ENCODE measurements at regions not wholly inside any gene's neighbourhood (a gene's known extent, or its start where the extent isn't known, plus 50 kb on each side); places are given as distances from the start of the nearest gene placed in this dataset.
"Not testable (repeated sequence)": the region's sequence is repeated elsewhere in the genome, so short reads cannot be mapped to it uniquely, and the experiment has no call there.

DNA sequence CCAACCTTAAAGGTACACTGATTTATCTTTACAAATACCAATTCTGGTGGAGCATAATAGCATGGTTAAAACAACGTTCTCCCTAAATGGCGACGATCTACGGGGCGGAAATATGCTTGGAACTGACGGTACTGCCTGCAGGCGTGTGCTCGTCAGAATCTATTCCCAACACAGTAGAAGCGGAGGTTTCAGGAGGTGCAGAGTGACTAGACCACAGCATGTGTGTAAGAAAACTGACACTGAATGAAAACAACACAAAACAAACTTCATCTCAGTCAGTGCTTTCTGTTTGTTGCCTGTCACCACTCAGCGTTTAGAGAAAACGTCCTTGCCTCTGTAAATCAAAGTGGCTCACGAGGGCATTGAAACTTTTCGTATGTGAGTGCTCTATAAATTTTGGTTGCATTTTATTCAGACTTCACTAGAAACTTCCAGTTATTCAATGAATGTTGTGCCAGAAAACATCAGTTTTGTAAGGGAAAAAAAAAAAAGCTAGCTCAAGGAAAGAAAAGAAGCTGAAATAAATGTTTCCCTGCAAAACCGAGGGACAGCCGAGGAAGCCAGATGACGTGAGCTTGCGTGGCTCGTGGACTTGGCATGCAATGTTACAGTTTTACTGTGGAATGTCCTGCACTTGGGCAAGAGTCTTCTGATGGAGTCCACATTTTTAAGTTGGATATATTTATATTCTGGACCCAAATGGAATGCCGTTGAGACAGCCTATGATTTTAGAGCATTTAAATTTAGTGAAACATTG, 210.4 kb downstream of the LAT start:
- H3K4me3 Mint-ChIP-seq; H3K36me3 Mint-ChIP-seq (ENCODE audit: insufficient read depth); H3K27me3 Mint-ChIP-seq (ENCODE audit: low read depth); DNase-seq; ATAC-seq; H3K4me1 Mint-ChIP-seq (ENCODE audit: low read depth); H3K9me3 Mint-ChIP-seq: not testable (repeated sequence)

DNA sequence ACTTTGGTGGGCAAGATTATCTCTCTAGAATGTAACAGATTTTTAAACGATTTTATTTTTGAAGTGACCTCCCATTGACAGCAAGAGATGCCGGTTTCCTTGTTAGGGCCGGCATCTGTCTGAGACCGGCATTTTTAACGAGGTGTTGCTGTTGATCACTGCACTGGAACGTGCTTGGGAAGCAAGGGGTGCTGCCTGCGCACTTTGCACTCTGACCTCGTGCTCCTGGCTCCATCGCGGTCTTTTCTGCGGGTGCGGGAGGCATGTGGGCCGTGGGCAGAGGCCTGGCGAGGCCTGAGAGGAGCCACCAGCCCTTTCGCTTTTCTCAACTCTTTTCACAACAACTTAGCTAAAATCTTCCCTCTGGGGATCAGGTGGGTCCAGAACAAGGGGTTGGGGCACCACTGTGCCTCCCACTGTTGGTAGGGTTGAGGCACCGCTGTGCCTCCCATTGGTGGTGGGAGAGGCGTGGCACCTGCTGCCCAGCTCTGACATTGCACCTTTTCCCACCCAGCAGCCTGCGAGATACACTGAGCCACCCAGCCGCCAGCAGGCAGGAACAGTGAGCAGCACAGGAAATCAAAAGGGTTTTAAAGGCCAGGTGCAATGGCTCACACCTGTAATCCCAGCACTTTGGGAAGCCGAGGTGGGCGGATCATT, 209.5 kb downstream of the LAT start:
- H3K9me3 Mint-ChIP-seq; H3K27me3 Mint-ChIP-seq (ENCODE audit: low read depth); H3K4me1 Mint-ChIP-seq (ENCODE audit: low read depth); H3K4me3 Mint-ChIP-seq; ATAC-seq; H3K36me3 Mint-ChIP-seq (ENCODE audit: insufficient read depth); DNase-seq: not testable (repeated sequence)

DNA sequence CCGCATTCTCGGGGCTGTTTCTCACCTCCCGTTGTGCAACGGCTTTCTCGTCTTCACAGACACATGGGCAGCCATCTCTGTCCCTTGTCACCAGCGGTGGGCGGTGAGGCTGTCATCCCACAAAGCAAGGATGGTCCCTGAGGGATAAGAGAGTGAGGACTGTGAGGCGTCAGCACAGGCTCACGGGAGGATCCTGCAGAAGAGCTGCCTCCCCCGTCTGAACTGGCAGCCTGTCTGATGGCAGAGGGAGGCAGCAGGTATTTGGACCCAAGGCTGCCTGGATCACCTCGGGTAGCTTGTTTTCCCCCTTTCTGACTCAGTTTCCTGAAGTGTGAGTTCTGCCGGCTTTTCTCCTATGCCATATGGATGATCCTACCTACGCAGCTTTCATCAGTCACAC, 208.8 kb downstream of the LAT start:
- not testable (repeated sequence) for H3K4me1 Mint-ChIP-seq (ENCODE audit: low read depth); H3K9me3 Mint-ChIP-seq; ATAC-seq; H3K27me3 Mint-ChIP-seq (ENCODE audit: low read depth); H3K4me3 Mint-ChIP-seq; H3K36me3 Mint-ChIP-seq (ENCODE audit: insufficient read depth); DNase-seq

DNA sequence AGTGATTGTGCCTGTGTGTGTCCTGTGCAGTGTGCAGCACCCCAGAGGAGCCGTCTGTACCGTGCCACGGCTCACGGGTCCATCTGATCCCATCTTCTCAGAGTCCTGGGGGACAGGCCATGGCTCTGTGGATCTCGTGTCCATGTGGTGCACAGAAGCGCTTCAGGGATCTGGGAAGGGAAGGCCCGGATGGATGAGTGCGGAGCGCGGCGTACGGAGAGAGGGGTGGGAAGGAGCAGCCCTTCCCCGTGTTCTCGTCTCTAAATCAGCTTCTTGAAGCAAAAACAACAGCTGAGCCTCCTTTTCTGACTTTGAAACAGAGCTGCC, 208.4 kb downstream of the LAT start:
- DNase-seq; H3K27me3 Mint-ChIP-seq (ENCODE audit: low read depth); H3K4me1 Mint-ChIP-seq (ENCODE audit: low read depth); H3K4me3 Mint-ChIP-seq; ATAC-seq; H3K9me3 Mint-ChIP-seq; H3K36me3 Mint-ChIP-seq (ENCODE audit: insufficient read depth): not testable (repeated sequence)

DNA sequence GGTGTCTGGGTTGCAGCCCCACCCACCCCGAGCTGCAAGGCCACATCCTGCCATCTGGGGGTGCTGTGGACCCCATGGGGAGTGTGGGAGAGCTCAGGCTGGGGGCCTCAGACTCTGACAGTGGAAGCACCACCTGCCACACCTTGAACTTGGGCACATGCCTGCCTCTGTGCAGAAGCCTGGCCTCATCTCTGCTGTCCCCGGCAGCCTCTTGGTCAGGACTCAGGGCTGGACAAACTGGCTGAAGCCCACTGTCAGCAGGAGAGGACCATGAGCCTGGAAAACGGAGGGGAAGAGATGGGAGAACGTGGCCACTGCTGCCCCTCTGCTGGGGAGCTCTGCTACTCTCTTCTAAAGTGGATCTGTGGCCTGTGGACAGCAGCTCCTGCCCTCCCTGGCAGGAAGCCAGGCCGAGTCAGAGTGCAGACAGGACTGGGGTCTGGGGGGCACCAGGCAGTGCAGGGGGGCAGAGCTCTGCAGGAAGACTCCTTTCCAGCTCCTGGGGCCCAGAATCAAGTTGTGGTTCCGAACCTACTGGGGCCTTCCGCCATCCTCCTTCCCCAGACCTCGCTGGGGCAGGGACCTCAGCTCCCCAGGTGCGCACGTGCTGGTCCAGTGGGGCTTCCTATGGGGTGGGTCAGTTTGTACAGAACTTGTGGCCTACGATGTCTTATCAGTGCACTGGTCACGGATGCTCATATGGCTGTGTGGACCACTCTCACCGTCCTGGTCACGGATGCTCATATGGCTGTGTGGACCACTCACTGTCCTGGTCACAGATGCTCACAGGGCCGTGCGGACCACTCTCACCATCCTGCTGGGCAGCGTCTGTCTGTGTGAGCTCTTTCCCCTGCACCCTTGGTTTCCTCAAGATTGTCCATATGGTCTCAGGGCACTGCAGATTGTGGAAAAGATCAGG, 207.7 kb downstream of the LAT start:
- Mint-ChIP-seq H3K4me1 (ENCODE audit: low read depth) (no peaks in the 10 kb centered on the region), H3K9me3 (no peaks in the 10 kb centered on the region), H3K27me3 (ENCODE audit: low read depth) (no peaks in the 10 kb centered on the region), H3K4me3 (no peak overlapping the region), H3K36me3 (ENCODE audit: insufficient read depth) (peaks cover 2% of the 10 kb centered on the region)
- DNase-seq: no peak
- ATAC-seq: no peak

DNA sequence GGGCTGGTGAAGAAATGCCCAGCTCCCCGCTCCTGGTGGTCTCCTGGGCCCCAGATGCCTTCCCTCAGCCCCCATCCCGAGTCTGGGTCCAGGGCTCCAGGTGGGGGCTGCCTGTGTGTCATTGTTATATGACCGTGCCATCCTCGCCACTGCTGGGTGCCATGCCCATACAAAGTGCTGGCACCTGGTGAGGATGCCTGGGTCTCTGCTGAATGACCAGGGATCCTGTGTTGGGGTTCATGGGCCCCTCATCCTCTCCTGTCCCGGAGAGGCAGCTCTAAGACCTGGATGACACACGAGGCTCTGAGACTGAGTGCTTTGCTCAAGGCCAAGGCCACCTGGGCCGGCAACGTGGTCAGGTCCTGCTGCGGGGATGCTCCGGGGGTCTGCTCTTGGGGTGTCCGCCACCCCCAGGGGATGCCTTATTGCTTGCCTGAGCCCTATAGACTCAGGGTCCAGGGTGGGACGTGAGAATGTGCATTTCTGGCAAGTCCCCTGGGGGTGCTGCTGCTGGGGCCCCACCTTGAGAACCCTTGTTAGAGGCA, 206.9 kb downstream of the LAT start:
- ATAC-seq; H3K36me3 Mint-ChIP-seq (ENCODE audit: insufficient read depth); DNase-seq; H3K9me3 Mint-ChIP-seq; H3K27me3 Mint-ChIP-seq (ENCODE audit: low read depth); H3K4me1 Mint-ChIP-seq (ENCODE audit: low read depth); H3K4me3 Mint-ChIP-seq: not testable (repeated sequence)

DNA sequence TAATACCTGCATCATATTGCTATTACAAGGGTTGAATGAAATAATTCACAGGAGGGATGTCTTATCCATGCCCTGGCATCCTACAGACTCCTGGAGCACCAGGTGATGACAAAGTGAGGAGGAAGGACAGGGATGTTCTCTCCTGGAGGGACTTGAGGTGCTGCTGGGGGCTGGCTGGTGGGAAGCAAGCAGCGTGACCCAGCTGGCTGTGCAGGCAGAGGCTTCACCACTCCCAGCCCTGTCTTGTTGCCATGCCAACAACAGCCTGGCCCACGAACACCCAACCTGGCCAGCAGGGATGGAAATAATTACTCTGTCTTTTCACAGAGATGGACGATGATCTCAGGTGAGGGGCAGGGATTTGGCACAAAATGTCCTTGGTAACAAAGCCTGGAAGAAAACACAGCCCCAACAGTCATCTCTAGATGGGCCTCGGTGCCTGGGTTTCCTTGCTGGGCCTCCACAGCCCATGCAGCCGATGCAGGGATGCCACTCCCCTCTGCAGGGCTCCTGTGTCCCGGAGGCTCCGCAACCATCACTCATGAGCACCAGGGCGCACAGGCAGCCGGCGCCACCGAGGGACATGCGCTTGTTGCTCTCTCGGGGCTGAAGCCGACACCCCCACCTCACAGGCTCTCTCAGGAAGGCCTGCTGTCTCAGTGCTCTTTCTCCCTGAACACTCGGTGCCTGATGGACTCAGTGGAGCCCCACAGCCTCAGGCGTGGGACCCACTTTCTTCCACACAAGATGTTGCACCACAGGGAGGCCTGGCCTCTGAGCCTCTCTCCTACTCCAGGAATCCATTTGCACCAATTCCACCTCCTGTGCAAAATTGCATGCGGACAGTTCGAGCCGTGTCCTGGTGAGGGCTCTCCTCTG, 205.9 kb downstream of the LAT start:
- not testable (repeated sequence) for H3K36me3 Mint-ChIP-seq (ENCODE audit: insufficient read depth); H3K4me1 Mint-ChIP-seq (ENCODE audit: low read depth); DNase-seq; ATAC-seq; H3K9me3 Mint-ChIP-seq; H3K4me3 Mint-ChIP-seq; H3K27me3 Mint-ChIP-seq (ENCODE audit: low read depth)

DNA sequence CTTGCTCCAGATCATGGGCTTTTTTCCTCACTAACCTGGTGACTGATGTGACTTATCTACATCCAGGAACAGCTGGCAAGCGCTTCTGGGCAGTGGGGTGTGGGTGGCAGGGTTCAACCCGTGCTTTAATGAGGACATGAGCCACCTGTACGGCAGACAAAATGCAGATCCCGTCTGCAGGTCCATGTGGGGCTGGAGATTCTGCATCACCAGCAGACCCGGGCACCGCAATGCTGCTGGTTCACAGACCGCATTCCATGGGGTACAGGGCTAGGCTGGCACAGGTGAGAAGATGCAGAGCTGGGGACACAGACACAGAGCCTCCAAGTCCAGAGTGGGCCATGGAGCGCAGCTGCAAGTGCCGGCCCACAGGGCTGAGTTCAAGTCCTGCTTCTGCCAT, 204.0 kb downstream of the LAT start:
- not testable (repeated sequence) for H3K4me1 Mint-ChIP-seq (ENCODE audit: low read depth); DNase-seq; H3K36me3 Mint-ChIP-seq (ENCODE audit: insufficient read depth); H3K9me3 Mint-ChIP-seq; H3K27me3 Mint-ChIP-seq (ENCODE audit: low read depth); H3K4me3 Mint-ChIP-seq; ATAC-seq

DNA sequence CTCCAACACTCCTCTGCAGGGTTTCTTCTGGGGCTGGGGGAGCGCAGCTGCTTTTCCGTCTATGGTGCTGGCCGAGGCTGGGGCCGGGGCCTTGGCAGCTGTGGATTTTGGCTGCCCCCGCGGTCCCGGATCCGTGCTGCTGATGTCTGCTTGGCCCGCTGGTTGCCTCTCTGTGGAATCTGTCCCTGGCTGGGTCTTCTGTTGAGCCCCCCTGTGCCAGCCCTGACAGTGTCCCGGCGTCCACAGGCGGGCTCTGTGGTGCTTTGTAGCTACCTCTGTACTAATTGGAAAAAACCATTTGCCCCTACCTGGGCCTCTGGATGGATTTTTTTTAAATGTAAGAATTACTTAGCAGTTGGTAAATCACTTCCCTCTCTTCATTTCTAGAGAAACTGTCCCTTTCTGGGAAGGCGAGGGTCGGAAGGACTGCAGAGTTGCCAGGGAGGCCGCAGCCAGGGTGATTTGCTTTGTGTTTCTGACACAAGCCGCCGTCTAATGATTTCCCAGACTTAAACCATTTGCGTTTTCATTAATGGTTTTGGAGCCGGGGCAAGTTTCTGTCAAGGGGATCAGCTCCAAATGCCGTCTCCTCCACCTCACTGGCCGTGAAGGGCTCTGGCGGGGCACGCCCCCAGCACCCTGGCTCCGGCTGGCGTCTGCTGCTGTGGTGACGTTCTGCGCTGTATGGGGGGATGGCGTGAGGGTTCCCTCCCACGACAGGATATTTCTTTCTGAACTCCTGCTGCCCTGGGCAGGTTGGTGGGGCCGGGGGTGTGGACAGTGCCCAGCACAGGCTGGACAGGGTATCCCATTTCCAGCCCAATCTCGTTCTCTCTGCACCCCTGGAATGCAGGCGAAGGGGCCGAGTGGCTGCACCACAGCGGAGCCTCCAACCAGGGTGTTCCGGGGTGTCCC, 201.7 kb downstream of the LAT start:
- not testable (repeated sequence) for H3K9me3 Mint-ChIP-seq; H3K27me3 Mint-ChIP-seq (ENCODE audit: low read depth); DNase-seq; H3K36me3 Mint-ChIP-seq (ENCODE audit: insufficient read depth); H3K4me1 Mint-ChIP-seq (ENCODE audit: low read depth); H3K4me3 Mint-ChIP-seq; ATAC-seq

DNA sequence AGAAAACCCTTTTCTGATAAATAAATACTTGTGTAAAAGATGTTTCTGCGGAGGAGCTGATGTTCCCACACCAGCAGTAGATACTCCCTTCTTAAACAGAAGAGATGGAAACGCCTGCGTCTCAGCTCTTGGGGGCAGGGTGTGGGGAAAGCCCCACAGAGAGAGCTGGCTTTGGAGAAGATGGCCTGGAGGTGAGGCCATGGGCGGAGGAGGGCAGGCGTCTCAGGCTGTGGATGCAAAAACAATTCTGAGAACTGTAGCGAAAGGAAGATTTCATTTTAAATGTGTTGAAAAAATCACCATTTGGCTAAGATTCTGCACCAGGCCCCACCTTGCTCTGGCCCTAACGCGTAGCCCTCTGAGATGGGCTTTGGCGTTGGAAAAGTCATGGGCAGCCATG, 201.0 kb downstream of the LAT start:
- not testable (repeated sequence) for H3K36me3 Mint-ChIP-seq (ENCODE audit: insufficient read depth); H3K4me1 Mint-ChIP-seq (ENCODE audit: low read depth); H3K4me3 Mint-ChIP-seq; H3K9me3 Mint-ChIP-seq; DNase-seq; ATAC-seq; H3K27me3 Mint-ChIP-seq (ENCODE audit: low read depth)

DNA sequence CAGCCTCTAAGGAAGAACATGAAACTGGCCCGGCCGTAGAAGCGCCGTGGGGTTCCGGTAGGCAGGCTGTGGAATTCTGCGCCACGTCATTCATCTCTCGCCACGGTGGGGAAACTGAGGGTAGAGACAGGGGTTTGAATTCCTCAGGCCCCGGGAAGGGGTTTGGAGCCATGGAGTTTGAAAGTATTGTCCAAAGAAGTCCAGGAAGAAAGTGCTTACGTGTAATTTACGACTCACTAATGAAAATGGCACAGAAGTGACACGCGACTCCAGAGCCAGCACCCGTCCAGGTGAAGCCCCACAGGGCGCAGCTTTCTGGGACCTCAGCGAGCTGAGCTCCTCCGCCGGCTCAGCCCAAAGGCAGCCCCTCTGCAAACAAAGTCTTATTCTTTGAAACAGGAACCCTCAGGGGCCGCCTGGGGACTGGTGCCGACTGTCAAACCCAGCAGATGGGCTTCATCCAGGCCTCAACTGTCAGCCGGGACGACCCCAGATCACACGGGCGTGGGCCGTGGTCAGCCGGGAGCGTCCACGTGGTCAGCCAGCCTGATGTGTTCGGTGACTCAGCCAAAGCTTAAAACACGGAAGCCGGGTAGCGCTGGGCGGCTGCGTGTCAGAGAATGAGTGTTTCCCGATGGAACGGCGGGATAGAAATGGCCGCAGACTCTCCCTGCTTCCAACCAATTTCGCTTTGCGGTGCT, 200.0 kb downstream of the LAT start:
- DNase-seq; ATAC-seq; H3K4me1 Mint-ChIP-seq (ENCODE audit: low read depth); H3K36me3 Mint-ChIP-seq (ENCODE audit: insufficient read depth); H3K9me3 Mint-ChIP-seq; H3K4me3 Mint-ChIP-seq; H3K27me3 Mint-ChIP-seq (ENCODE audit: low read depth): not testable (repeated sequence)

DNA sequence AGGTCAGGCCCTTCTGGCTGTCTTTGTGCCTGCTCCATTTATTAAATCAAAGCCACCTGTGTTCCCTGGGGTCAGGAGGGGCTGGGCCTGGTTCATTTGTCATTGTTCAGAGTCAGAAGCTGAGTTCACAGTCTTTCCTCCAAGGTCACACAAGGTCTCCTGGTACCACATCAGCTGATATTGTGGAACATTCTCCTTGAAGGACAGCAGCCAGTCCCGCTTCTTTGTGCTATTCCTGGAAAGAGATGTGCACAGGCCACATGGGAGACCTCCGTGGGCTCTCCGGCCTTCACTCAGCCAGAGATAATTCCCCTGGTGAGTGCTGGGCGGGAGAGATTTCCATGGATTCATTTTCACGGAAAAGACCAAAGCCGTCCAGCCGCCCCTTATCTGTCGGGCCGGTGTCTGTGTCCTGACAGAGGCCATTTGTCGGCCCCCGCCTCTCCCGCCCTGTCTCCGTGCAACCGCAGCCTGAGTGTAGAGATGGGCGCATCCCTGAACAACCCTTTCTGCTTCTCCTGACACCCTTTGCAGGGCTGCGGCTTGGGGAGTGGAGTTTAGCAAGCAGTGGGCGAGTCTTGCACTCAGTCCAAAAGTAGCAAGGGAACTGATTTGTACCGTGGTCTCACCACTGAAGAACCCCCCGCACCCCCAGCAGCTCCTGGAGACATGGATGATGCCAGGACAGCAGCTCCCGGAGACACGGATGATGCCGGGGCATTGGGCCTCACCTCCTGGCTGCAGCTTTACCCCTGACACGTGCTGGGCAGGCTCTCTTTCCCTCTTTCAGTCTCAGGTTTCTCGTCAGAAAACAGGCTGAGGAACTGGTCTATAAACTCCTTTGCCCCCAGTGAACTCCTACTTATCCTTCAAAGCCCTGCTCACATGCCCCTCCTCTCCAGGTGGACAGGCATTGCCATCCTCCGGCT, 198.4 kb downstream of the LAT start:
- not testable (repeated sequence) for H3K4me3 Mint-ChIP-seq; H3K4me1 Mint-ChIP-seq (ENCODE audit: low read depth); DNase-seq

More for the DNA sequence above, 198.4 kb downstream of the LAT start:
- ATAC-seq; H3K9me3 Mint-ChIP-seq; H3K36me3 Mint-ChIP-seq (ENCODE audit: insufficient read depth); H3K27me3 Mint-ChIP-seq (ENCODE audit: low read depth): not testable (repeated sequence)
